SH-SY5Y (cell line): ENCODE measurements at regions not wholly inside any gene's neighbourhood (a gene's known extent, or its start where the extent isn't known, plus 50 kb on each side); places are given as distances from the start of the nearest gene placed in this dataset.

Source experiments
- GATA2 ChIP-seq: IDR thresholded peaks from 2 replicates; pipeline ENCODE4 v1.6.1; 2011; ENCODE audit warnings: mild to moderate bottlenecking, low read depth, low read length
- GATA3 ChIP-seq: IDR thresholded peaks from 2 replicates; pipeline ENCODE4 v1.6.1; 2011; ENCODE audit warnings: low read depth, mild to moderate bottlenecking, low read length, moderate library complexity

DNA sequence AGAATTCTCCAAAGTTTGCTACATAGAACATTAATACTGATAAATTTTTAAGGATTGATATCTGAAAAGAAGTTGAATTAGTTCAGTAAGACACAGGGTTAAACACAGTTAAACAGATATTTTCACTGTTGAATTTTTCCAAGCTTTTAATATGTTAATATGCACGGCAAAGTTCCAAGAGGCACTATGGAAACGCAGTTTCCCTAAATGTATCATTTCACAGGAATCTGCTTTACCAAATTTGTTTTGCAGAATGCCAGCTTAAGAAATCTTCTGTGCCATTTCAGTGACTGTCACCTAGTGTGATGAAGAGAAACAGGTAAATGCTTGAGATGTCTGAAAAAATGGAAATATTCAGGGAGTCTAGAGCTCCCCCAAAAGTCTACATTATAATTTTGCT lies 395.9 kb upstream of the GRIA3 start:
- TF ChIP-seq GATA2 (no peak), GATA3 (no peak)

GRCh38 chrX:122790376-122791095 lies 393.5 kb upstream of the GRIA3 start:
- TF ChIP-seq GATA2 (no peak), GATA3 (no peak)

DNA sequence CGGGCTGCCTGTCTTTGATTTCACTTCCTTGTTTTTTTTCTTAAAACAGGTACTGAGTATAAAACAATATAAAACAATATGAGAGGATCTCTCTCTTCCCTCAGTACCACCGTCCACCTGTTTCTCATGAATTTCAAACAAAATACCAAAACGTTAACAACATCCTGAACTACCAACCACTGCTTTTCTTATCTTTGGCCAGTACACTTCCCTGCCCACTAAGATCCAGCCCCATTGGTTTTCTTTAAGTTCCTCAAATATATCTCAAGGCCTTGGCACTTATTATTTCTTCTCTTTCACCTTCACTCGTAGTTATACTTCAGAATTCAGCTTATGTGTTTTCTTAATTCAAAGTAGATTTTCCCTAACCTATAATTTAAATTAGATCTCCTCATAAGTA lies 370.2 kb upstream of the GRIA3 start:
- no peak for TF ChIP-seq GATA2
- no peak for TF ChIP-seq GATA3

- TF ChIP-seq GATA2: no peak
- no peak for TF ChIP-seq GATA3
These were observed 367.8 kb upstream of the GRIA3 start for GRCh38 chrX:122816288-122816687.

- TF ChIP-seq GATA2 (no peak), GATA3 (no peak)
These were observed 366.6 kb upstream of the GRIA3 start for GRCh38 chrX:122817321-122817955.

DNA sequence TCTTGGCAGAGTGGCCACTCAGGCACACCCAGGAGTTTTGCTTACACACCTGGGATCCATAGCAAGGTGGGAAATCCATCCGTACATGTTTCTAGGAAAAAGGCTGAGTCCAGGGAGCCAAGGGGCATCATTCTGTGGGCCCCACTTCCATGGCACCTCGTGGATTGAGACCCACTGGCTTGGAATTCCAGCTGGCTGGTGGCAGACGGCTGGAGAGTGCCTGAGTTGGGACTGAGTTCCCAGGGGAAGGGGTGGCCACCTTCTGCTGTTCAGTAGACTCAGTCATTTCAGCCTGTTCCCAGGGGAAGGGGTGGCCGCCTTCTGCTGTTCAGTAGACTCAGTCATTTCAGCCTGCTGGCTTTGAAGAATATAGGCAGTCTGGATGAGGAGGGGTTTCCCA lies 366.0 kb upstream of the GRIA3 start:
- TF ChIP-seq GATA2 (no peak), GATA3 (no peak)

DNA sequence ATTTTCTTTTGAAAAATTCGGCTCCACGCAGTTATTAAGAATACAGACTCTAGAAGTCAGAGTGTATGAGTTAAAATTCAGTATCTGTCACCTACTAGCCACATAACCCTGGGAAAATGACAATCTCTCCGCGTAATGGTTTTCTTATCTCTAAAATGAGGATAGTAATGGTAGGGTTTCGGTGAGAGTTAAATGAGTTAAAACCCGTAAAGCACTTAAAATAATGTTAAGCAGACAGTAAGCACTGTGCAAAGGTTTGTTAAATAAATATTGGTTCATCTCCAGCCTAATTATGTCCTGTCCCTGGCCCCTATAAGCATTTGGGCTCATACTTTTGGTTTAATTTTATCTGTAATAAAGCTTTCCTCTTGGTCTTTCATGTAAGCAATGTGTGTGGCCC lies 350.8 kb upstream of the GRIA3 start:
- no peak for TF ChIP-seq GATA2
- no peak for TF ChIP-seq GATA3

GRCh38 chrX:122835886-122836285 lies 348.2 kb upstream of the GRIA3 start:
- no peak for TF ChIP-seq GATA3
- no peak for TF ChIP-seq GATA2

GRCh38 chrX:122850326-122850725 lies 333.8 kb upstream of the GRIA3 start:
- no peak for TF ChIP-seq GATA2
- no peak for TF ChIP-seq GATA3

DNA sequence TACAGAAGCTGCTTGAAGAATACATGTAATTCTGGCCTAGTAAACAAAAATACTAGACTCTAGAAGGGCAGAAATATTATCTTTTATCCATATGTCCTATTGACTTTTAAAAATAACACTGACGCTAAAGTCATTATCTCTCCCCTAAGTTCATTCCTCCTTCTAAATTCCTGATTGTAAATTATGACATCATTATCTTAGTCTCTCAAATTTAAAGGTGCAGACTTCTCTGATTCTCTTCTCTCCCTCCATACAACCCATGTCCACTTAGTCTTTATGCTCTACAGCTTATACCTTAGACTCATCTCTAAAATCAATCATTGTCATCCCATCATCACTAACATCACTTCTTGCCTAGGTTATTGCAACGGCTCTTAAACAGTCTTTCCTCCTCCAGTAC lies 327.9 kb upstream of the GRIA3 start:
- TF ChIP-seq GATA2 (no peak), GATA3 (no peak)

DNA sequence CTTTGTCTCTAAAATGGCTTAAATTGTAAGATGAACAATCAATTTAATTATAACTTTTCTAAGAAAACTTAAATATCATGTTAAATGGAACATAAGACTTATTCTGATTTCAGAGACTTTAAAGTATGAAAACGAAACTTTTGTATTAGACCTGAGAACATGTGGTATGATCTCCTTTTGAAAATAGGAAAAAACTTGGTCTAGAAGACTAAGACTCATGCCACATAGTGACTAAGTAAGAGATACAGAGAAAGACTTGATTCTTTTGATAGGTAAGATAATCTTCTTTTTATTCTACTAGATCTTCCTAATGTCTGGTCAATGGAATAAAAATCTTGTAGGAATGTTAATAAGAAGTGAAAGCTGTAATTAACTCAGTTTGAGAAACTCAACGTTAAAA lies 326.3 kb upstream of the GRIA3 start:
- TF ChIP-seq GATA3: no peak
- TF ChIP-seq GATA2: no peak

DNA sequence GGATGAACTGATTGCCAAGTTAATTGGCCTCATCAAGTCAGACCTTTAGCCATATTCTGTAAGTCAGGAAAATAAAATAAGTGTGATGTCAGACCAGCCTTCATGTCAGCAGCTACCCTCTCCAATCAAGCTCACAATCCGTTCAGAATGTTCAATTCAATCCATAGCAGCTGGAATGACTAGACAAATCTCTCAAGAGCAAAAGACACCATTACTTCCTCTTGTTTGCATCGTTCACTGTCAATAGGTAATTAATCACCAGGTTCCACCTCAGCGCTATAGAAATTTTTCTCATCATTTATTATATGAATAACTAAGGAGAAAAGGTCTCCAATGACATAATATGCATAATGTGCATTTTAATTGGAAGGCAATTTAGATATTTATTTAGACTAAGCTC lies 321.0 kb upstream of the GRIA3 start:
- TF ChIP-seq GATA3 (no peak), GATA2 (no peak)

- TF ChIP-seq GATA3 (no peak), GATA2 (no peak)
These were observed 317.5 kb upstream of the GRIA3 start for GRCh38 chrX:122866532-122866931.

GRCh38 chrX:122868631-122869030 lies 315.4 kb upstream of the GRIA3 start:
- TF ChIP-seq GATA2 (no peak), GATA3 (no peak)

GRCh38 chrX:122869171-122869570 lies 314.9 kb upstream of the GRIA3 start:
- TF ChIP-seq GATA3 (no peak), GATA2 (no peak)
